ENCODE measurements at regions not wholly inside any gene's neighbourhood (a gene's known extent, or its start where the extent isn't known, plus 50 kb on each side); places are given as distances from the start of the nearest gene placed in this dataset.

GRCh38 chr1:4307911-4308545, 346.4 kb upstream of the AJAP1 start:
- DNase-seq (ENCODE audit: low read depth): no peak
- H3K4me3 ChIP-seq (ENCODE audit: low read depth, low read length): no peak overlapping the region
- no peak for TF ChIP-seq CTCF (IDR thresholded peaks at IDR 0.05; ENCODE audit: low read depth, low read length, missing control alignments)

DNA sequence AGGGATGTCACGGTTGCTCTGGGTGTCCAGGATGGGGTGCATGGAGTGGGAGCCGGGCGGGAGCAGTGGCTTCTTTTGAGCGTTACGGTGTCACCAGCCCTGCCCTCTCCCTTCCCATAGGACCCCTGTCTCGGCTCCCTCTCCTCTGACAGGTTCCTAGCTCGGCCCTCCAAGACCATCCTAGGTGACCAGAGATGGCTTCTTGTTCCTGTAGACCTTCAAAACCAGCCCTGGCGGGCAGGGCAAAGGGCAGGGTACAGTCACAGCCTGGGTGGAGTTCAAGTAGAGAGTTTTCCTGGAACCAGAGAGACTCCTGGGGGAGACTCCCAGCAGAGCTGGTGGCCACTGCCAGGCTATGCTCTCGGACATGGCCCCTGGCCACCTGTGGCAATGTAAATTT, 345.6 kb upstream of the AJAP1 start:
- TF ChIP-seq CTCF (IDR thresholded peaks at IDR 0.05; ENCODE audit: low read depth, low read length, missing control alignments): no peak
- DNase-seq (ENCODE audit: low read depth): no peak
- no peak overlapping the region for H3K4me3 ChIP-seq (ENCODE audit: low read depth, low read length)

DNA sequence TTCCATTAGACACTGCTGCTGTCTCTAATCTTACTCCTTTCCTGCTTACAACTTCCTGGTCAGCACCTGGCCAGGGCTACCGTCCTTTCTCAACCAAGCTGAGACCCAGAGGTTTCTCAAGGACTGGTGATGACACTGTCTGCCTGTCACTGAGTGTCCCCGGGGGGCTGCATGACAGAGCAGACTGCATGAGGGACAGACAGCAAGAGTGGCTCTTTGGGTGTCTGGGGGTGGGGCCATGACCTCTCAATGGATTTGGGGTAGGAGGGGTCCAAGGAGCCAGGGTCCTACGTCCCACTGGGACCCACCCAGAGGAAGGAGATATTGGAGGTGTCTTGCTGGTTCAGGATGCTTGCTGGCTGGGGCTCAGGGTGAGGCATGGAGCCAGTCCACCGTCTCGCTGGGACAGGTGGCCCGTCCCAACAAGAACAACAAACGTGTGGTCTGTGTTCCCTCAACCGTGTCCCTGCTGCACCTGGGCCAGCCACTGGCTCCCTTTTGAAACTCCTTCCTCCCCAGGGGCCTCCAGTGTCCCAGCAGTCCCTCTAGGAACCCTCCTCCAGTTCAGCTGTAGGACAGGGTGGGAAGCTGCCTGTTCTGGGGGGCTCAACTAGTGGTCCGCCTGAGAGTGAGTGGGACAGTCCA, 344.6 kb upstream of the AJAP1 start:
- TF ChIP-seq CTCF (IDR thresholded peaks at IDR 0.05; ENCODE audit: low read depth, low read length, missing control alignments): no peak

DNA sequence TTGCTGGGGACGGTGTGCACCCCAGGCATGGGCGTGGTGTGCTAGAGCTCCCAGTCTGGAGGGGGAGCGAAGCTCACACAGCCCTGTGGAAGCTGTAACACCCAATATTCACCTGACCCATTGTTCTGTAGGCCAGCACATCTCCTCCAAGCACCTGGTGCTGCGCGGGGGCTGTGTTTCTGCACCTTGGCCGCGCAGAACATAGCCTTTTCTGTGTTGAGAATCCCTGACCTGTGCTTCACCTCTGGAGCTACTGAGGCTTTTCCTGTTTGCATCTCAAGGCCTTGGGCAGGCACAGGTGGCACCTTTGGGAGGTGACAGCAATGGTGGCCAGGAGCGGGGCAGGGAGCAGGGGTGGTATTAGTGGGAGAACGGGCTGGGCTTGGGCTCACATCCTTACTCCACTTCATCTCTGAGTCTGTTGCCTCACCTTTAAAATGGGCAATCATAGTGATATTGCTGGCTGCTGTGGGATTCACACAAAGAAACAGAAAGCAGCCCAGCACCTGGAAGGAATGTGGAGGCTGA, 343.9 kb upstream of the AJAP1 start:
- TF ChIP-seq CTCF (IDR thresholded peaks at IDR 0.05; ENCODE audit: low read depth, low read length, missing control alignments): no peak
- no peak for DNase-seq (ENCODE audit: low read depth)
- no peak overlapping the region for H3K4me3 ChIP-seq (ENCODE audit: low read depth, low read length)

More for the DNA sequence above, 344.6 kb upstream of the AJAP1 start:
- no peak overlapping the region for H3K4me3 ChIP-seq (ENCODE audit: low read depth, low read length)
- DNase-seq (ENCODE audit: low read depth): no peak

- H3K4me3 ChIP-seq (ENCODE audit: low read depth, low read length): no peak overlapping the region
- TF ChIP-seq CTCF (IDR thresholded peaks at IDR 0.05; ENCODE audit: low read depth, low read length, missing control alignments): no peak
Measured at GRCh38 chr1:4312024-4312423, 342.4 kb upstream of the AJAP1 start.

GRCh38 chr1:4315202-4315601, 339.2 kb upstream of the AJAP1 start:
- TF ChIP-seq CTCF (IDR thresholded peaks at IDR 0.05; ENCODE audit: low read depth, low read length, missing control alignments): no peak
- no peak overlapping the region for H3K4me3 ChIP-seq (ENCODE audit: low read depth, low read length)

More at GRCh38 chr1:4312024-4312423, 342.4 kb upstream of the AJAP1 start:
- DNase-seq (ENCODE audit: low read depth): no peak

More at GRCh38 chr1:4315202-4315601, 339.2 kb upstream of the AJAP1 start:
- DNase-seq (ENCODE audit: low read depth): no peak
